ENCODE measurements at regions not wholly inside any gene's neighbourhood (a gene's known extent, or its start where the extent isn't known, plus 50 kb on each side); places are given as distances from the start of the nearest gene placed in this dataset.

DNA sequence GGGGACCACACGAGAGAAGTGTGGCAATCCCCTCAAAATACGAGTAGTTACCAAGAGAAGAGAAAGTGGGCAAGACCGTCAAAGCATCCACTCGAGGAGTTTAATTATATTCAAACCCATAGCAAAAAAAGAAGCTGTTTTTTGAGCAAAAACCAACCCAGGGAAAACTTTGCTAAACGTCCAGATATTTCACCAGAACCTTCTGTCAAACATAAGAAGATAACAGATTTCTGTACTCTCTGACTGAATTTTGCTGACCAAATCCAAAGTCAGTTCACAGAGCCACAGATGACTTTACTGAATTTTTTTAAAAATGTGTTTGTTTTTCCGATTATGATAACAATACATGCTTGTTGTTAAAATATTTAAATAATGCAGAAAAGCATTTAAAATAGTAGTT, 145.6 kb upstream of the PTPN1 start:
- no peak for ATAC-seq (ENCODE audit: low read depth)
- CTCF ChIA-PET: no interaction called here
- H3K9me3 Mint-ChIP-seq: no peaks in the 10 kb centered on the region

DNA sequence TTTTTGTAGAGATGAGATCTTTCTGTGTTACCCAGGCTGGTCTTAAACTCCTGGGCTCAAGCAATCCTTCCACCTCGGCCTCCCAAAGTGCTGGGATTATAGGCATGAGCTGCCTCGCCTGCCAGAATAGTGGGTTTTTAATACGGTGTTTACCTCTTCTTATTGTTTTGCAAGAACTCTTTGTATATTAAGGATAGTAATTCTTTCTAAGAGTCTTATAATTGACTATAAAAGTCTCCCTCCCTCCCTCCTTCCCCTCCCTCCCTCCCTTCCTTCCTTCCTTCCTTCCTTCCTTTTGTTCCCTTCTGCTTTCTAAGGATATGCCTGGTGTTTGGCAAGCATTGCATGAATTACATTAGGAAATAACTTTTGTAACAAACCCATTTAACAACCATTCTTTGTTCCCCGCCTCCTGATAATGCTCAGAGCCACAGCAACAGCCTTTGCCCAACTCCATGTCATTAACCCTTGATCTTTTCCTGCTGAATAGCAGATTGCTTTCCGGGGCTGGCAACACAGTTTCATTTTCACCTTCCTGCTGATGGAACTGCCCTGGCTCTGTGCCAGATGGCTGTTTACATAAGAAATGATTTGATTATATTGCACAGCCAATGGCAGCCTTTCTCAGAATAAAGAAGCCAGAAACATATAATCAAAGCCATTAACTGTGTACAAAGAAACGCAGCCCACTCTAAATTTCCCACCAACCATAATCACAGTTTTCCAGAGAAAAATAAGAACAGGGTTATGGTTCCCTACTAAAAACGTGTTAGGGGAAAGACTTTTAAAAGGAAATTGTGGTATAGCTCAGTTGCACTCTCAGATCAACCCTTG, 143.7 kb upstream of the PTPN1 start:
- Mint-ChIP-seq H3K9me3 (no peaks in the 10 kb centered on the region), H3K4me1 (no peaks in the 10 kb centered on the region), H3K36me3 (ENCODE audit: low read depth) (no peaks in the 10 kb centered on the region), H3K4me3 (no peak overlapping the region), H3K27me3 (peaks cover 20% of the 10 kb centered on the region), H3K27ac (no peak overlapping the region)
- DNase-seq (no peak), ATAC-seq (ENCODE audit: low read depth) (no peak)
- ChIA-PET CTCF (interaction anchor here (0.6 kb wide), 1 partner anchor 383 kb away, joined by 3 read pairs; no protein-coding TSS in a partner anchor), POLR2A (no interaction called here)
- TF ChIP-seq, protein P1, sequence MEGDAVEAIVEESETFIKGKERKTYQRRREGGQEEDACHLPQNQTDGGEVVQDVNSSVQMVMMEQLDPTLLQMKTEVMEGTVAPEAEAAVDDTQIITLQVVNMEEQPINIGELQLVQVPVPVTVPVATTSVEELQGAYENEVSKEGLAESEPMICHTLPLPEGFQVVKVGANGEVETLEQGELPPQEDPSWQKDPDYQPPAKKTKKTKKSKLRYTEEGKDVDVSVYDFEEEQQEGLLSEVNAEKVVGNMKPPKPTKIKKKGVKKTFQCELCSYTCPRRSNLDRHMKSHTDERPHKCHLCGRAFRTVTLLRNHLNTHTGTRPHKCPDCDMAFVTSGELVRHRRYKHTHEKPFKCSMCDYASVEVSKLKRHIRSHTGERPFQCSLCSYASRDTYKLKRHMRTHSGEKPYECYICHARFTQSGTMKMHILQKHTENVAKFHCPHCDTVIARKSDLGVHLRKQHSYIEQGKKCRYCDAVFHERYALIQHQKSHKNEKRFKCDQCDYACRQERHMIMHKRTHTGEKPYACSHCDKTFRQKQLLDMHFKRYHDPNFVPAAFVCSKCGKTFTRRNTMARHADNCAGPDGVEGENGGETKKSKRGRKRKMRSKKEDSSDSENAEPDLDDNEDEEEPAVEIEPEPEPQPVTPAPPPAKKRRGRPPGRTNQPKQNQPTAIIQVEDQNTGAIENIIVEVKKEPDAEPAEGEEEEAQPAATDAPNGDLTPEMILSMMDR (IDR thresholded peaks at IDR 0.05): no peak
- intact Hi-C loops (cut with micrococcal nuclease): no loop called here

More for the DNA sequence above, 145.6 kb upstream of the PTPN1 start:
- POLR2A ChIA-PET: no interaction called here
- Mint-ChIP-seq H3K27ac (no peak overlapping the region), H3K4me3 (no peak overlapping the region), H3K4me1 (no peaks in the 10 kb centered on the region), H3K36me3 (ENCODE audit: low read depth) (no peaks in the 10 kb centered on the region), H3K27me3 (peaks cover 20% of the 10 kb centered on the region)
- no peak for DNase-seq
- TF ChIP-seq, protein P1 (IDR thresholded peaks at IDR 0.05): no peak
- intact Hi-C loops (cut with micrococcal nuclease): no loop called here

DNA sequence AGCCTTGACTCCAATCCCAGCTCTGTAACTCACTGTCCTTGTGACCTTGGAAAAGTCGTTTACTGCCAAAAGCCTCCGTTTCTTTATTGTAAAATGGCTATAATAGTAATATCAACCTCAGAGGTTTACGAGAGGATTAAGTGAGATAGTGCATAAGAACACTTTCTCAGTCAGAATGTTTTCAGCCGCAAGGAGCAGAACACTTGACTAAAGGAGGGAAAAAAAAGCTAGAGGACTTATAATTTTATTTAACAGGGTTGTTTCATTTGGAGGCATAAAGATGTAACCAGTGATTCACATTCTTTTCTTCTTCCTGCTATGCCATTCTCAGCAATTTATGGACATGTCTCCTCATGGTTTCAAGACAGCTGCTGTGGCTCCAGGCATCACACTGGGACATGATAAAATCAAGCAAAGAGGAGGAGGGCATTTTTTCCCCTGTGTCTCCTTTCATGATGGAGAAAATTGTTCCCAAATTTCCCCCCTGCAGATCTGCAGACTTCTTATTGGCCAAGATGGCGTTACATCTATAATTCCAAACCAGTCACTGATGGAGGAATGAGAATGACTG, 143.0 kb upstream of the PTPN1 start:
- no peak for DNase-seq
- Mint-ChIP-seq H3K27ac (no peak overlapping the region), H3K9me3 (no peaks in the 10 kb centered on the region), H3K27me3 (peaks cover 18% of the 10 kb centered on the region), H3K4me1 (no peaks in the 10 kb centered on the region), H3K4me3 (no peak overlapping the region), H3K36me3 (ENCODE audit: low read depth) (no peaks in the 10 kb centered on the region)
- no peak for ATAC-seq (ENCODE audit: low read depth)
- POLR2A ChIA-PET: no interaction called here
- intact Hi-C loops (cut with micrococcal nuclease): no loop called here
- TF ChIP-seq, protein P1 (IDR thresholded peaks at IDR 0.05): no peak
- CTCF ChIA-PET: interaction anchor here (0.6 kb wide), 1 partner anchor 382 kb away, joined by 3 read pairs; no protein-coding TSS in a partner anchor

DNA sequence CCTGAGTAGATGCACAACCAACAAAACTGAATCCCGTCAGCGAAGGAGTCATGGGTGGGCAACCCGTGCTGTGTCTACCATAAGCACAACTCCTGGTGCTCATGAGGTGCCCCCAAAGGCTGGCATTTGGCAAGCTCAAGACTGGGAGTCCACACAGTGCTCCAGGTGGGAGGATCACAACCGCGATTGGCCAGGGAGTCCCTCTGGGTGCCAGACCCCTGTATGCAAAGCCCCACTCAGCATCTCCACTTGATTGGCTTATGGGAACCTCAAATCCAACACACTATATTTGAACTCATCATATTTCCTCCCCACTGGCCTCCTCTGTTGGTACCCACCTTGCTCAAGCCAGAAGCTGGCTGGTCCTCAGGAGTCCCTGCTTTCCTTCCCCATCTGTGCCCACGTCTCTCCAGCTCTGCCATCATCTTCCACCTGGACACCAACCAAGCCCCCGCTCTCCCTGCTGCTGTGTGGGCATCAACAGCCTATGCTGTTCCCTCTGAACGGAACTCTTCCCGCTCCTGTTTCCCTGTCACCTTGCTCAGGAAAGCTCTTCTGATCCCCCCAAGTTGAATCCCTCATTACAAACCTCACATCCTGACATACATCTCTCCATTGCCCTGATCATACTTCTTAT, 142.3 kb upstream of the PTPN1 start:
- ChIA-PET CTCF (no interaction called here), POLR2A (no interaction called here)
- TF ChIP-seq, protein P1 (IDR thresholded peaks at IDR 0.05): no peak
- H3K9me3 Mint-ChIP-seq: no peaks in the 10 kb centered on the region
- no peak overlapping the region for H3K4me3 Mint-ChIP-seq
- H3K27ac Mint-ChIP-seq: peak overlapping the region; percentile 9
- no peaks in the 10 kb centered on the region for H3K36me3 Mint-ChIP-seq (ENCODE audit: low read depth)
- DNase-seq: no peak
- H3K27me3 Mint-ChIP-seq: peaks cover 16% of the 10 kb centered on the region
- intact Hi-C loops (cut with micrococcal nuclease): no loop called here
- no peak for ATAC-seq (ENCODE audit: low read depth)
- H3K4me1 Mint-ChIP-seq: no peaks in the 10 kb centered on the region

DNA sequence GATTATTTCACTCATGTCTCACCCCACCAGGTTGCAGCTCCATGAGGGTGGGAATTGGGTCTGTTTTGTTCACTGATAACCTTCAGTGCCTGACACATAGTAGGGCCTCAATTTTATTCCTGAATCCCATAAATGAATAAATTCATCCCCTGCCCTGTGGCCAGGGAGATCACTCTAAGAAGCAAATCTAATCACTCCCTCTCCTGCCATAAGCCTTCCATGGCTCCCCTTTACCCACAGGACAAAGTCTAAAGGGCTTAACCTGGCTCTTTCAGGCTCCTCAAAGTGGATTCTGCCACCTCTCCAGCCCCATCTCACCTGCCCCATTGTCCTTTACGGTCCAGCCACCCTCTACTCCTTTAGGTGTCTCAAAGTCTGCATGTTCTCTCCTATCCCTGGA, 141.8 kb upstream of the PTPN1 start:
- no peaks in the 10 kb centered on the region for H3K9me3 Mint-ChIP-seq
- ATAC-seq (ENCODE audit: low read depth) (no peak), DNase-seq (no peak)
- H3K27ac Mint-ChIP-seq: no peak overlapping the region
- TF ChIP-seq, protein P1 (IDR thresholded peaks at IDR 0.05): no peak
- H3K4me3 Mint-ChIP-seq: no peak overlapping the region
- CTCF ChIA-PET: no interaction called here
- intact Hi-C loops (cut with micrococcal nuclease): no loop called here
- no peaks in the 10 kb centered on the region for H3K4me1 Mint-ChIP-seq
- peaks cover 15% of the 10 kb centered on the region for H3K27me3 Mint-ChIP-seq
- H3K36me3 Mint-ChIP-seq (ENCODE audit: low read depth): no peaks in the 10 kb centered on the region
- POLR2A ChIA-PET: no interaction called here

Measured in activated B cell treated with CpG ODN at 0.5 μM for 24 hours (primary cell).